NCI-H2107 treated with DMSO at 0.1 percent for 48 hours (cell line): ENCODE measurements at regions not wholly inside any gene's neighbourhood (a gene's known extent, or its start where the extent isn't known, plus 50 kb on each side); places are given as distances from the start of the nearest gene placed in this dataset.

Experiments
- DNase-seq: peaks from one replicate; lab custom pipeline; 2025; ENCODE audit not compliant: unreplicated experiment; lab: John Stamatoyannopoulos, UW

- no peak for DNase-seq
Measured at GRCh38 chrX:36436361-36436760, 516.8 kb downstream of the CFAP47 start.

GRCh38 chrX:36443007-36443406 lies 523.5 kb downstream of the CFAP47 start:
- DNase-seq: no peak

GRCh38 chrX:36445566-36445965 lies 526.0 kb downstream of the CFAP47 start:
- no peak for DNase-seq

- DNase-seq: no peak
Measured at GRCh38 chrX:36462142-36462541, 542.6 kb downstream of the CFAP47 start.

- DNase-seq: no peak
Measured at GRCh38 chrX:36480441-36480990, 527.6 kb upstream of the FAM47C start.

- DNase-seq: no peak
Measured at GRCh38 chrX:36501169-36501702, 506.9 kb upstream of the FAM47C start.

GRCh38 chrX:36504625-36505024 lies 503.5 kb upstream of the FAM47C start:
- DNase-seq: no peak

- no peak for DNase-seq
Measured at GRCh38 chrX:36508042-36508441, 500.1 kb upstream of the FAM47C start.

- no peak for DNase-seq
Measured at GRCh38 chrX:36510736-36511135, 497.4 kb upstream of the FAM47C start.

- no peak for DNase-seq
Measured at GRCh38 chrX:36528661-36529060, 479.5 kb upstream of the FAM47C start.

- no peak for DNase-seq
Measured at GRCh38 chrX:36534900-36535299, 473.3 kb upstream of the FAM47C start.

- DNase-seq: no peak
Measured at GRCh38 chrX:36543499-36543898, 464.7 kb upstream of the FAM47C start.

- no peak for DNase-seq
Measured at GRCh38 chrX:36562986-36563385, 445.2 kb upstream of the FAM47C start.

GRCh38 chrX:36568946-36569345 lies 439.2 kb upstream of the FAM47C start:
- no peak for DNase-seq

GRCh38 chrX:36573720-36574119 lies 434.4 kb upstream of the FAM47C start:
- DNase-seq: no peak

GRCh38 chrX:36575670-36576069 lies 432.5 kb upstream of the FAM47C start:
- no peak for DNase-seq

GRCh38 chrX:36577006-36577405 lies 431.2 kb upstream of the FAM47C start:
- DNase-seq: no peak

- DNase-seq: no peak
Measured at GRCh38 chrX:36581030-36581429, 427.1 kb upstream of the FAM47C start.

- DNase-seq: no peak
Measured at GRCh38 chrX:36583674-36584073, 424.5 kb upstream of the FAM47C start.

- no peak for DNase-seq
Measured at GRCh38 chrX:36609616-36610585, 398.3 kb upstream of the FAM47C start.

- no peak for DNase-seq
Measured at GRCh38 chrX:36626898-36627297, 381.3 kb upstream of the FAM47C start.

- no peak for DNase-seq
Measured at GRCh38 chrX:36640232-36640631, 367.9 kb upstream of the FAM47C start.
